Posterior vena cava (tissue), 2 donors: ENCODE measurements at regions not wholly inside any gene's neighbourhood (a gene's known extent, or its start where the extent isn't known, plus 50 kb on each side); places are given as distances from the start of the nearest gene placed in this dataset.
A peak's percentile ranks its signal among the peaks of the same experiment; 100 is the strongest.
"Not testable (repeated sequence)": the region's sequence is repeated elsewhere in the genome, so short reads cannot be mapped to it uniquely, and the experiment has no call there.

ENCODE experiments used
- DNase-seq: peaks from one replicate; pipeline ENCODE4 v3.0.0-alpha.2; 2020; ENCODE audit warnings: low spot score
- intact Hi-C, 2 donors: fragments of 100-400 bp; cut with DNase I; formaldehyde crosslinking; loops; one replicate each; pipeline versions ENCODE4 v1.14.1 to v1.14.2; 2022 to 2023
- donor health status: DM: yes; HTN: yes; CAD: no.
- donor health status: DM: yes; HTN: yes; CAD: no.

GRCh38 chr6:168934660-168935627 lies 318.7 kb downstream of the THBS2 start:
- intact Hi-C loops: loop anchor here in 1 of 2 donors (1.0 kb wide), 1 partner anchor 36 kb away; no protein-coding TSS in a partner anchor
- no peak for DNase-seq

- DNase-seq, intact Hi-C loops: not testable (repeated sequence)
Observed at GRCh38 chr6:168932171-168932570, 321.5 kb downstream of the THBS2 start.

DNA sequence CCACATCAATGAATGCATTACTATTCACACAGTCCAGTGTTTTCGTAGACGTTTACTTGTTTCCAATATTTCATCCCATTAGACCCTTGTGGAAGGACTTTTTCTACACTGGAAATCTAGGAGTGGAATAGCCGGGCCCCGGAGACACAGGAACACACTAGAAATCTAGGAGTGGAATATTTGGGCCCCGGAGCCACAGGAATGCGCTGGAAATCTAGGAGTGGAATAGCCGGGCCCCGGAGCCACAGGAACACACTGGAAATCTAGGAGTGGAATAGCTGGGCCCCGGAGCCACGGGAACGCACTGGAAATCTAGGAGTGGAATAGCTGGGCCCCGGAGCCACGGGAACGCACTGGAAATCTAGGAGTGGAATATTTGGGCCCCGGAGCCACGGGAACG lies 322.6 kb downstream of the THBS2 start:
- intact Hi-C loops, DNase-seq: not testable (repeated sequence)

DNA sequence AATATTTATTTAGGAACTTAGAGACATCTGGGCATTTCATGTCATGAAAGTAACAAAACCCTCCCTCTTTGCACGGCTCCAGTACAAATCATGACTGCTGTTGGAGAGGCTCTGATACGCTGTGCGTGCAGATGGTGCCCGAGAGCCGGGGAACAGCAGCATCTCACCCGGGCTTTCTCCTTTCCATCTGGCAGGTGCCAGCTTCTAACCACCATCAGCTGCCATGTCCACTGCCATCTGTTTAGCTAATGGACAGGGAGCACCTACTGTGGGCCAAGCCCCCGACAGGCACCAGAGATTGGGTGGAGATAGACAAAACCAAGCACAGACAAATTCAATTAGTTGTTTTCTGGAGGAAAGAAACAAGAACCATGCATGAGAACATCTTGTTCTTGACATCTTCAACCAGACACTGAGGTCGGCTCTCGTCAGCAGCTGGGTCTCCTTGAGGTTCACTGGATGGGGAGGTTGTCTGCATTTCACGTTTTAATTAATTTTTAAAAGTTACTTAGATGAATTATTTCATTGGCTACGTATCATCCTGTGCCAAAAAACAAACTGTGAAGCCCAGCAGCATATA lies 323.7 kb downstream of the THBS2 start:
- intact Hi-C loops: no loop called here
- DNase-seq: no peak

GRCh38 chr6:168928012-168928411 lies 325.6 kb downstream of the THBS2 start:
- DNase-seq: no peak
- intact Hi-C loops: no loop called here

- no peak for DNase-seq
- intact Hi-C loops: no loop called here
Observed at GRCh38 chr6:168927026-168927425, 326.6 kb downstream of the THBS2 start.

DNA sequence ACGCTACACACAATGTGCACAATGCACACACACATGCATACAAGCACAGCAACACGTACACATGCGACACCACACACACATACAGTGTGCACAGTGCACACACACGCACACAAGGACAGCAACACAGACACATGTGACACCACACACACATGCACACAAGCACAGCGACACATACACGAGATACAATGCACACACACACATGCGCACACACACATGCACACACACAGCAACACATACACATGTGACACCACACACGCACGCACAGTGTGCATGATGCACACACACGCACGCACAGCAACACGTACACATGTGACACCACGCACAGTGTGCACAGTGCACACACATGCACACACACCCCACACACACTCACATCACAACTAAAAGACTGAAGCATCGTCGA lies 327.3 kb downstream of the THBS2 start:
- no peak for DNase-seq
- intact Hi-C loops: no loop called here

DNA sequence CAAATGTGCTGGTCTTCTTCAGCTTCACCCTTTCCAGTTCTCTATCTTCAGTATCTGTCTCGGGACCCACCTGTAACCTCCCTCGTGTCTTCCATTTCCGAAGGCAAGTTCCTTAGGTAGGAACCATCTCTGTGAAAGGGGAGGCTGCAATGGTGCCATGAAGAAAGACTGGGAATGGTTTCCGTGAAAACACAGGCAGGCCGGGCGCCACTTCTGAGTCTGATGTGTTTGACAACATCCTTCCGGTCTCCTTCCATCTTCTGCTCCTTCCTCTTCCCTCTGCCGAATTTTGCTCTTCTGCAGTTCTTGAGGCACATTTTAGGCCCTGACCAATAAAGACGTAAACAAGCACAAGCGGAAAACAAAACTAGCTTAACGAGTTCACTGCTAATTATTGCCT lies 328.0 kb downstream of the THBS2 start:
- intact Hi-C loops: loop anchor here in 1 of 2 donors (2.0 kb wide), 1 partner anchor 75 kb away; no protein-coding TSS in a partner anchor
- DNase-seq: no peak

GRCh38 chr6:168923171-168923570 lies 330.5 kb downstream of the THBS2 start:
- no peak for DNase-seq
- intact Hi-C loops: no loop called here

DNA sequence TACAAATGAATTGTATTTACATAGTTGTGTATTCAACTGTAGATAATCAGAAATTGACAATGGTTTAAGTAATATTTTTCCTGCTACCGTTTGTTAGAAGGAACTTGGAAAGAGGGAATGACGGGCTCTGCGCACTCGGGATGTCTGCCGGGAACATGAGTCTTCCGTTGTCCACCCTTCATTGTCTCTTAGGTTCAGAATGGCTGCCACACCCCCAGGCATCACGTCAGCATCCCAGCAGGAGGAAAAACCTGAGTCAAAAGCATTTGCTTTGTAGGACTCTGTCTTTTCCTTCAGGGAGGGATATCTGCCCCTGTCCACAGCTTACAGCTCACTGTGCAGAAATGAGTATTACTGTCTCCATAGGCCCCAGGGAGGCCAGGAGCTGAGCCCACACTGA lies 331.2 kb downstream of the THBS2 start:
- no peak for DNase-seq
- intact Hi-C loops: no loop called here

GRCh38 chr6:168920289-168920688 lies 333.4 kb downstream of the THBS2 start:
- intact Hi-C loops: no loop called here
- no peak for DNase-seq

GRCh38 chr6:168919470-168920179 lies 334.0 kb downstream of the THBS2 start:
- intact Hi-C loops: no loop called here
- DNase-seq: no peak

DNA sequence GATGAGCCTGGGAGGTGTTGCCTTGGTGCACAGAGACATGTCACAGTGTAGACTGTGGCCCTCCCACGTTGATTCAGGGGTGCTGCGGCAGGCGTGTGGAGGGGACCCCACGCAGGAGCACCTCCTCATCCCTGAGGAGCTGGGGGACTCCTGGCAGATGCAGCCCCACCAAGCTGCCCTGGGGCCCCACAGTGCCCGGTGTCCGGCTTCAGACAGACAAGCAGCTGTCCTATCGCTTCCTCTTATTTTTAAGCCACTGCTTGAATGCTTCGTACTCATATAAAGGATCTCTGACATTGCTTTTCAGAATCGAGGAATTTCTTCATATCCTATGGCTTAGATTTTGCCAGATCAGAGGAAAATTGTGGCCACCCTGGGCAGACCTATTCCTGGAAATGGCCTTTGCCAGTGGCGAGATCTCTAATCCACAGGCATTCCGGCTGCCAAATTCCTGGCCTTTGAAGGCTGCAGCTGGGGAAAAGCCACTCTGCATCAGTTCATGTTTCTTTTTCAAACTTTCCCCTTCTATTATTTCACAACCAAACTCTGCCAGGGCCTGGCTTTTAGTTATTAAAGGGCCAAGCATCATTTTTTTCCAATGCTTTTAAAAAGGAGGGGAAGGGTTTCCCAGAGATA lies 337.0 kb downstream of the THBS2 start:
- DNase-seq: peak; percentile 87
- intact Hi-C loops: no loop called here

GRCh38 chr6:168915855-168916254 lies 337.8 kb downstream of the THBS2 start:
- no peak for DNase-seq
- intact Hi-C loops: no loop called here

GRCh38 chr6:168915242-168915641 lies 338.4 kb downstream of the THBS2 start:
- no peak for DNase-seq
- intact Hi-C loops: no loop called here

GRCh38 chr6:168913866-168914469 lies 339.7 kb downstream of the THBS2 start:
- no peak for DNase-seq
- intact Hi-C loops: no loop called here

GRCh38 chr6:168913231-168913865 lies 340.3 kb downstream of the THBS2 start:
- DNase-seq, intact Hi-C loops: not testable (repeated sequence)

GRCh38 chr6:168909288-168909687 lies 344.4 kb downstream of the THBS2 start:
- intact Hi-C loops: no loop called here
- DNase-seq: no peak

- intact Hi-C loops: no loop called here
- no peak for DNase-seq
Observed at GRCh38 chr6:168908887-168909286, 344.8 kb downstream of the THBS2 start.
